Loucy (cell line): ENCODE measurements at regions not wholly inside any gene's neighbourhood (a gene's known extent, or its start where the extent isn't known, plus 50 kb on each side); places are given as distances from the start of the nearest gene placed in this dataset.

Source experiments
- CTCF ChIP-seq: fragments of 200-600 bp; sonication (generic); conservative IDR thresholded peaks from 2 replicates; pipeline ENCODE4 v1.5.1; 2014; ENCODE audit warnings: mild to moderate bottlenecking, antibody characterized with exemption, low read length
- EZH2phosphoT487 ChIP-seq: fragments of 200-600 bp; IDR thresholded peaks from 2 replicates; pipeline ENCODE4 v1.6.1; 2018; ENCODE audit warnings: antibody characterized with exemption, mild to moderate bottlenecking, moderate library complexity, borderline replicate concordance

GRCh38 chr6:14321992-14322772 lies 204.6 kb downstream of the CD83 start:
- TF ChIP-seq CTCF (0 out of 2 replicates have a peak, but pooled peaks have one; percentile 15), EZH2phosphoT487 (no peak)
